ENCODE measurements at regions not wholly inside any gene's neighbourhood (a gene's known extent, or its start where the extent isn't known, plus 50 kb on each side); places are given as distances from the start of the nearest gene placed in this dataset.

- WGBS (ENCODE audit: low lambda C conversion rate, missing lambda C conversion rate), result 8% methylated on average over 1 of the region's 1 CpG
- TF ChIP-seq EZH2phosphoT487 (IDR thresholded peaks at IDR 0.05; ENCODE audit: low read depth, severe bottlenecking, unreplicated experiment), result no peak
- TF ChIP-seq, protein P1, sequence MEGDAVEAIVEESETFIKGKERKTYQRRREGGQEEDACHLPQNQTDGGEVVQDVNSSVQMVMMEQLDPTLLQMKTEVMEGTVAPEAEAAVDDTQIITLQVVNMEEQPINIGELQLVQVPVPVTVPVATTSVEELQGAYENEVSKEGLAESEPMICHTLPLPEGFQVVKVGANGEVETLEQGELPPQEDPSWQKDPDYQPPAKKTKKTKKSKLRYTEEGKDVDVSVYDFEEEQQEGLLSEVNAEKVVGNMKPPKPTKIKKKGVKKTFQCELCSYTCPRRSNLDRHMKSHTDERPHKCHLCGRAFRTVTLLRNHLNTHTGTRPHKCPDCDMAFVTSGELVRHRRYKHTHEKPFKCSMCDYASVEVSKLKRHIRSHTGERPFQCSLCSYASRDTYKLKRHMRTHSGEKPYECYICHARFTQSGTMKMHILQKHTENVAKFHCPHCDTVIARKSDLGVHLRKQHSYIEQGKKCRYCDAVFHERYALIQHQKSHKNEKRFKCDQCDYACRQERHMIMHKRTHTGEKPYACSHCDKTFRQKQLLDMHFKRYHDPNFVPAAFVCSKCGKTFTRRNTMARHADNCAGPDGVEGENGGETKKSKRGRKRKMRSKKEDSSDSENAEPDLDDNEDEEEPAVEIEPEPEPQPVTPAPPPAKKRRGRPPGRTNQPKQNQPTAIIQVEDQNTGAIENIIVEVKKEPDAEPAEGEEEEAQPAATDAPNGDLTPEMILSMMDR (IDR thresholded peaks at IDR 0.05; ENCODE audit: poor library complexity), result no peak
- no peak for TF ChIP-seq EZH2 (IDR thresholded peaks at IDR 0.05; ENCODE audit: borderline replicate concordance)
- DNase-seq (ENCODE audit: low spot score), result no peak
Observed at GRCh38 chr9:104264431-104264830, 170.3 kb downstream of the SMC2 start.

DNA sequence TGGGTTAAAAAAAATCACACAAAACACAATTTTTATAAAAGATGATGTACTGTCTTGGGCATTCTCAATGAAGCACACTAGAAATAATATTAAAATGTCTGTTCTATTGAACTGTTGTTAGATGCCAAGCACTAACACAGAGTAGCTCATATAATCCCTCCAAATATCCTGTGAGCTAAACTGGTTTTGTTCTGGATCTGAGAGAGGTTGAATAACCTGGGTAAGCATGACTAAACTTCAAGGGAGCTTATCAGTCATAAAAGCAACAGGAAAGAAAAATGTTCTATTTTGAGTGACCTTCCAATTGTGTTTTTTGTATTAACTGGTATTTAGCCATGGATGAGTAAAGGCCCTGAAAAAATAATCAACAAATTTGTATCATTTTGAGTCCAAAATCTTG lies 175.3 kb downstream of the SMC2 start:
- no peak overlapping the region for H3K4me3 ChIP-seq
- no peak overlapping the region for H2AFZ ChIP-seq
- DNase-seq (ENCODE audit: low spot score), result no peak
- no peaks in the 10 kb centered on the region for H3K36me3 ChIP-seq (replicated peaks; ENCODE audit: insufficient read depth, low read depth)
- H3K9me3 ChIP-seq (ENCODE audit: low read depth), result no peaks in the 10 kb centered on the region
- no peaks in the 10 kb centered on the region for H4K20me1 ChIP-seq (ENCODE audit: insufficient read depth, poor library complexity, severe bottlenecking)
- H3K4me1 ChIP-seq (ENCODE audit: insufficient read depth), result peaks cover 8% of the 10 kb centered on the region
- H3K9me2 ChIP-seq (replicated peaks; ENCODE audit: insufficient read depth), result no peaks in the 10 kb centered on the region
- TF ChIP-seq EZH2phosphoT487 (IDR thresholded peaks at IDR 0.05; ENCODE audit: low read depth, severe bottlenecking, unreplicated experiment), result no peak
- no peak for TF ChIP-seq EZH2 (IDR thresholded peaks at IDR 0.05; ENCODE audit: borderline replicate concordance)
- no peak overlapping the region for H3K4me2 ChIP-seq
- no peaks in the 10 kb centered on the region for H3K79me2 ChIP-seq
- peak overlapping the region; percentile 21 for H3K27ac ChIP-seq
- H3K27me3 ChIP-seq, result no peaks in the 10 kb centered on the region

More at GRCh38 chr9:104264431-104264830, 170.3 kb downstream of the SMC2 start:
- H4K20me1 ChIP-seq (ENCODE audit: insufficient read depth, poor library complexity, severe bottlenecking), result no peaks in the 10 kb centered on the region
- no peaks in the 10 kb centered on the region for H3K36me3 ChIP-seq (replicated peaks; ENCODE audit: insufficient read depth, low read depth)
- no peak overlapping the region for H3K4me3 ChIP-seq
- no peak overlapping the region for H3K4me2 ChIP-seq
- H3K4me1 ChIP-seq (ENCODE audit: insufficient read depth), result no peaks in the 10 kb centered on the region
- no peaks in the 10 kb centered on the region for H3K27me3 ChIP-seq
- no peaks in the 10 kb centered on the region for H3K9me2 ChIP-seq (replicated peaks; ENCODE audit: insufficient read depth)
- no peaks in the 10 kb centered on the region for H3K79me2 ChIP-seq
- H3K9me3 ChIP-seq (ENCODE audit: low read depth), result no peaks in the 10 kb centered on the region
- no peak overlapping the region for H3K27ac ChIP-seq
- H2AFZ ChIP-seq, result no peak overlapping the region

GRCh38 chr9:104269996-104270963 lies 176.2 kb downstream of the SMC2 start:
- Histone ChIP-seq H2AFZ (no peak overlapping the region), H3K4me2 (peak overlapping the region; percentile 28), H3K27me3 (no peaks in the 10 kb centered on the region), H3K9me2 (replicated peaks; ENCODE audit: insufficient read depth) (no peaks in the 10 kb centered on the region), H3K4me1 (ENCODE audit: insufficient read depth) (peaks cover 8% of the 10 kb centered on the region), H3K4me3 (no peak overlapping the region), H4K20me1 (ENCODE audit: insufficient read depth, poor library complexity, severe bottlenecking) (no peaks in the 10 kb centered on the region), H3K79me2 (no peaks in the 10 kb centered on the region), H3K36me3 (replicated peaks; ENCODE audit: insufficient read depth, low read depth) (no peaks in the 10 kb centered on the region), H3K27ac (peak overlapping the region; percentile 47), H3K9me3 (ENCODE audit: low read depth) (no peaks in the 10 kb centered on the region)
- 73% methylated on average over 4 of the region's 4 CpGs for WGBS (ENCODE audit: low lambda C conversion rate, missing lambda C conversion rate)
- TF ChIP-seq, protein P1 (IDR thresholded peaks at IDR 0.05; ENCODE audit: poor library complexity), result no peak
- TF ChIP-seq EZH2phosphoT487 (IDR thresholded peaks at IDR 0.05; ENCODE audit: low read depth, severe bottlenecking, unreplicated experiment) (no peak), EZH2 (IDR thresholded peaks at IDR 0.05; ENCODE audit: borderline replicate concordance) (no peak)
- peak; percentile 11 for DNase-seq (ENCODE audit: low spot score)

DNA sequence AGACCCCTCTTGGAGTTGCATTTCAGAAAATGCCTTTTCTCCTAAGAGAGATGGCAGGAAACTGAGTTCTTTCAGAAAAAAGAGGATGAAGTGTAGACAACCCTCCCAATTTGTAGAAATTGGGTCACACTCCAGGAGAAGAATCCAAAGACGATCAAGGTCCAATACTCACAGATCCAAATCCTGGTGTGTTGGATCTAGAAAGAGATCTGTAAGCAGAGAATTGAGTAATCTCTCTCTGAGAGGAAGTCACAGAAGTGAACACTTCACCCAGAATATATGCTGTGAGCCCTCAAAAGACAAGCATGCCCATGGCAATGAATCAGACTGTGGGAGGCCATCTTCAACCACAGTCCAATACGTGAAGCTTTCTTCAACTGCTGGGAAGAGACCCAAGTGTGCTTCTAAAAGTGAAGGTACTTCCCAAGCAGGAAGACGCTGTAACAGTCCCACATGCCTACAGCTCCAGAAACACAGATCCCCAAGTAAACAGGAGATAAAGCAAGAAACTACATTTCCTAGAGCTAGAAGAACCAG lies 182.7 kb downstream of the SMC2 start:
- Histone ChIP-seq H3K79me2 (no peaks in the 10 kb centered on the region), H3K9me3 (ENCODE audit: low read depth) (no peaks in the 10 kb centered on the region), H3K4me1 (ENCODE audit: insufficient read depth) (no peaks in the 10 kb centered on the region), H3K27ac (no peak overlapping the region), H3K9me2 (replicated peaks; ENCODE audit: insufficient read depth) (no peaks in the 10 kb centered on the region), H2AFZ (peak overlapping the region; percentile 15), H3K27me3 (no peaks in the 10 kb centered on the region), H3K36me3 (replicated peaks; ENCODE audit: insufficient read depth, low read depth) (no peaks in the 10 kb centered on the region), H3K4me2 (no peak overlapping the region), H3K4me3 (no peak overlapping the region), H4K20me1 (ENCODE audit: insufficient read depth, poor library complexity, severe bottlenecking) (no peaks in the 10 kb centered on the region)
- TF ChIP-seq EZH2phosphoT487 (IDR thresholded peaks at IDR 0.05; ENCODE audit: low read depth, severe bottlenecking, unreplicated experiment), result no peak
- TF ChIP-seq, protein P1 (IDR thresholded peaks at IDR 0.05; ENCODE audit: poor library complexity), result no peak
- no peak for TF ChIP-seq EZH2 (IDR thresholded peaks at IDR 0.05; ENCODE audit: borderline replicate concordance)
- 79% methylated on average over 3 of the region's 3 CpGs for WGBS (ENCODE audit: low lambda C conversion rate, missing lambda C conversion rate)
- DNase-seq (ENCODE audit: low spot score), result no peak

Data from hepatocyte (in vitro differentiated cells).